ENCODE measurements at regions not wholly inside any gene's neighbourhood (a gene's known extent, or its start where the extent isn't known, plus 50 kb on each side); places are given as distances from the start of the nearest gene placed in this dataset.

DNA sequence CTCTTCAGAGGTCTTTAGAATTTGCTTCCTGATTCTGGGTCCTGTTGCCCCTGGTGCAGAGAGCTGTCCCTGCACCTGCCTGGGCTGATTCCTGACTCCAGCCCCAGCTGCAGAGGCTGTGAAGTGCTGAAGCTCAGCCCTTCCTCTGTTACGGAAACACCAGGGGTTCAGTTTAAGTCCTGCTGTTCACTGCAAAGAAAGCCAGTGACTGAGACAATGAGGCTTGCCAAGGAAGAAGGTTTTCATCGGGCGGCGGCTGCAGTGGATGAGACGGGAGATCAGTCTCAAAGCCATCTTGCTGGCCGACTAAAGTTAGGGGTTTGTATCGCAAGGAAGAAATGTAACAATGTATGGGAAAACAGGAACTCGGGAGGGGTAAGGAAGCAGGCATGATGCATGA is 142.4 kb upstream of the ZNF236 start:
- Histone ChIP-seq H3K4me2 (ENCODE audit: low read length) (no peak overlapping the region), H3K9me3 (ENCODE audit: control insufficient read depth in 1 of 2, insufficient read depth in 1 of 2, low read depth in 1 of 2, low read length in 2 of 2) (no peaks in the 10 kb centered on the region), H3K36me3 (ENCODE audit: control insufficient read depth in 1 of 2, insufficient read depth in 2 of 2, low read length in 2 of 2) (no peaks in the 10 kb centered on the region), H3K9ac (ENCODE audit: low read length) (no peak overlapping the region), H3K27ac (ENCODE audit: low read depth, low read length) (no peak overlapping the region), H3K4me1 (ENCODE audit: control insufficient read depth in 1 of 2, insufficient read depth in 2 of 2, low read length in 2 of 2) (no peaks in the 10 kb centered on the region), H3K27me3 (ENCODE audit: insufficient read depth, low read length) (peaks cover 4% of the 10 kb centered on the region; the same call in 1 of the 2 replicates), H3K9me2 (ENCODE audit: insufficient read depth) (no peaks in the 10 kb centered on the region), H3K79me2 (ENCODE audit: insufficient read depth, low read length) (no peaks in the 10 kb centered on the region), H3K4me3 (replicated peaks in 1 of 2; ENCODE audit: low read depth in 1 of 2, low read length in 2 of 2) (no peak overlapping the region), H4K20me1 (ENCODE audit: insufficient read depth) (no peaks in the 10 kb centered on the region), H2AFZ (ENCODE audit: low read depth, low read length, poor library complexity, severe bottlenecking) (no peak overlapping the region)
- intact Hi-C loops (cut with micrococcal nuclease) = no loop called here
- POLR2A ChIA-PET = no interaction called here
- TF ChIP-seq TCF7L2 (IDR thresholded peaks at IDR 0.05; ENCODE audit: borderline replicate concordance, extremely low read depth, insufficient read depth, insufficient read length) (no peak), POLR2AphosphoS5 (IDR thresholded peaks at IDR 0.05; ENCODE audit: low read depth, low read length) (no peak), JUND (IDR thresholded peaks at IDR 0.05) (no peak), ZNF274 (IDR thresholded peaks at IDR 0.05; ENCODE audit: low read depth, low read length) (no peak), EGR1 (IDR thresholded peaks at IDR 0.05; ENCODE audit: low read depth) (no peak), FOSL1 (IDR thresholded peaks at IDR 0.05; ENCODE audit: low read depth) (no peak), CEBPB (IDR thresholded peaks at IDR 0.05; ENCODE audit: low read depth) (no peak)
- TF ChIP-seq, protein P1, sequence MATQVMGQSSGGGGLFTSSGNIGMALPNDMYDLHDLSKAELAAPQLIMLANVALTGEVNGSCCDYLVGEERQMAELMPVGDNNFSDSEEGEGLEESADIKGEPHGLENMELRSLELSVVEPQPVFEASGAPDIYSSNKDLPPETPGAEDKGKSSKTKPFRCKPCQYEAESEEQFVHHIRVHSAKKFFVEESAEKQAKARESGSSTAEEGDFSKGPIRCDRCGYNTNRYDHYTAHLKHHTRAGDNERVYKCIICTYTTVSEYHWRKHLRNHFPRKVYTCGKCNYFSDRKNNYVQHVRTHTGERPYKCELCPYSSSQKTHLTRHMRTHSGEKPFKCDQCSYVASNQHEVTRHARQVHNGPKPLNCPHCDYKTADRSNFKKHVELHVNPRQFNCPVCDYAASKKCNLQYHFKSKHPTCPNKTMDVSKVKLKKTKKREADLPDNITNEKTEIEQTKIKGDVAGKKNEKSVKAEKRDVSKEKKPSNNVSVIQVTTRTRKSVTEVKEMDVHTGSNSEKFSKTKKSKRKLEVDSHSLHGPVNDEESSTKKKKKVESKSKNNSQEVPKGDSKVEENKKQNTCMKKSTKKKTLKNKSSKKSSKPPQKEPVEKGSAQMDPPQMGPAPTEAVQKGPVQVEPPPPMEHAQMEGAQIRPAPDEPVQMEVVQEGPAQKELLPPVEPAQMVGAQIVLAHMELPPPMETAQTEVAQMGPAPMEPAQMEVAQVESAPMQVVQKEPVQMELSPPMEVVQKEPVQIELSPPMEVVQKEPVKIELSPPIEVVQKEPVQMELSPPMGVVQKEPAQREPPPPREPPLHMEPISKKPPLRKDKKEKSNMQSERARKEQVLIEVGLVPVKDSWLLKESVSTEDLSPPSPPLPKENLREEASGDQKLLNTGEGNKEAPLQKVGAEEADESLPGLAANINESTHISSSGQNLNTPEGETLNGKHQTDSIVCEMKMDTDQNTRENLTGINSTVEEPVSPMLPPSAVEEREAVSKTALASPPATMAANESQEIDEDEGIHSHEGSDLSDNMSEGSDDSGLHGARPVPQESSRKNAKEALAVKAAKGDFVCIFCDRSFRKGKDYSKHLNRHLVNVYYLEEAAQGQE (IDR thresholded peaks at IDR 0.05; ENCODE audit: low read depth) = no peak
- TF ChIP-seq, protein P2, sequence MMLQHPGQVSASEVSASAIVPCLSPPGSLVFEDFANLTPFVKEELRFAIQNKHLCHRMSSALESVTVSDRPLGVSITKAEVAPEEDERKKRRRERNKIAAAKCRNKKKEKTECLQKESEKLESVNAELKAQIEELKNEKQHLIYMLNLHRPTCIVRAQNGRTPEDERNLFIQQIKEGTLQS (IDR thresholded peaks at IDR 0.05) = no peak
- ATAC-seq = no peak
- BruUV-seq (replicated peaks) = no TSS peak
- no peak for DNase-seq (ENCODE audit: low read depth, low spot score)
- RAD21 ChIA-PET (ENCODE audit: low non-redundant PET in 1 of 2, low total read pairs in 2 of 2, uncharacterized antibody in 2 of 2, unreplicated experiment in 2 of 2) = no interaction called here
- CTCF ChIA-PET = no interaction called here

Measured in HCT116 (cell line).